ENCODE measurements at regions not wholly inside any gene's neighbourhood (a gene's known extent, or its start where the extent isn't known, plus 50 kb on each side); places are given as distances from the start of the nearest gene placed in this dataset.

GRCh38 chr6:4403023-4403752, 267.8 kb upstream of the ECI2 start:
- TF ChIP-seq CTCF (IDR thresholded peaks at IDR 0.05; ENCODE audit: borderline replicate concordance, control extremely low read depth, extremely low read depth, insufficient read depth, missing control alignments) = no peak
- DNase-seq (ENCODE audit: low spot score) = no peak
- in situ Hi-C loops (cut with MboI; ENCODE audit: low sequenced_read_pairs, unreplicated experiment) = no loop called here

GRCh38 chr6:4402477-4402976, 267.2 kb upstream of the ECI2 start:
- no peak for DNase-seq (ENCODE audit: low spot score)
- TF ChIP-seq CTCF (IDR thresholded peaks at IDR 0.05; ENCODE audit: borderline replicate concordance, control extremely low read depth, extremely low read depth, insufficient read depth, missing control alignments) = no peak
- in situ Hi-C loops (cut with MboI; ENCODE audit: low sequenced_read_pairs, unreplicated experiment) = no loop called here

- DNase-seq (ENCODE audit: low spot score) = no peak
- in situ Hi-C loops (cut with MboI; ENCODE audit: low sequenced_read_pairs, unreplicated experiment) = no loop called here
- no peak for TF ChIP-seq CTCF (IDR thresholded peaks at IDR 0.05; ENCODE audit: borderline replicate concordance, control extremely low read depth, extremely low read depth, insufficient read depth, missing control alignments)
Measured at GRCh38 chr6:4401408-4402368, 266.3 kb upstream of the ECI2 start.

GRCh38 chr6:4399656-4400055, 264.3 kb upstream of the ECI2 start:
- in situ Hi-C loops (cut with MboI; ENCODE audit: low sequenced_read_pairs, unreplicated experiment) = no loop called here
- DNase-seq (ENCODE audit: low spot score) = no peak
- TF ChIP-seq CTCF (IDR thresholded peaks at IDR 0.05; ENCODE audit: borderline replicate concordance, control extremely low read depth, extremely low read depth, insufficient read depth, missing control alignments) = no peak

GRCh38 chr6:4398791-4399190, 263.4 kb upstream of the ECI2 start:
- no peak for TF ChIP-seq CTCF (IDR thresholded peaks at IDR 0.05; ENCODE audit: borderline replicate concordance, control extremely low read depth, extremely low read depth, insufficient read depth, missing control alignments)
- in situ Hi-C loops (cut with MboI; ENCODE audit: low sequenced_read_pairs, unreplicated experiment) = no loop called here
- DNase-seq (ENCODE audit: low spot score) = no peak

- in situ Hi-C loops (cut with MboI; ENCODE audit: low sequenced_read_pairs, unreplicated experiment) = no loop called here
- DNase-seq (ENCODE audit: low spot score) = no peak
- no peak for TF ChIP-seq CTCF (IDR thresholded peaks at IDR 0.05; ENCODE audit: borderline replicate concordance, control extremely low read depth, extremely low read depth, insufficient read depth, missing control alignments)
Measured at GRCh38 chr6:4397307-4397706, 261.9 kb upstream of the ECI2 start.
